NOMO-1 treated with DMSO at 0.1 percent for 48 hours (cell line): ENCODE measurements at regions not wholly inside any gene's neighbourhood (a gene's known extent, or its start where the extent isn't known, plus 50 kb on each side); places are given as distances from the start of the nearest gene placed in this dataset.

Experiments
- DNase-seq: peaks from one replicate; lab custom pipeline; 2025; ENCODE audit not compliant: unreplicated experiment; lab: John Stamatoyannopoulos, UW

DNA sequence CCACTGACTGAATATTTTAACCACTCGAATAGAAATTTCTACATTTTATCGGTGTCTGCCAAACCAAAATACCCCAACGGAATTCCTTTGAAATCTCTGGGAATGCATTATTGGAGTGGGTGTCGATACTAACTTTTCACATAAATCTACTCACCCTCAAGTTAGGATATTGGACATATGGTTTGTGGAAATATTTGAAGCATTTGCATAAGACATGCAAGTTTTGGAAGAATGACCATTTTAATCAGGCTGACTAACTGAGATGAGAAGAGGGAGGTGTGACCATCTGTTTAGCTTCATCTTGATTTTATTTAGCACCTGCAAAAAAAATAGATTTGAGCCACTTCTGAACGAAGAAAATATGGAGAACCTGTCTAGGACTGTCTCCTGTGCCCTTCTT is 61.2 kb downstream of the KLF6 start:
- DNase-seq = no peak

GRCh38 chr10:3720228-3721019 is 64.6 kb downstream of the KLF6 start:
- DNase-seq = peak; percentile 99

DNA sequence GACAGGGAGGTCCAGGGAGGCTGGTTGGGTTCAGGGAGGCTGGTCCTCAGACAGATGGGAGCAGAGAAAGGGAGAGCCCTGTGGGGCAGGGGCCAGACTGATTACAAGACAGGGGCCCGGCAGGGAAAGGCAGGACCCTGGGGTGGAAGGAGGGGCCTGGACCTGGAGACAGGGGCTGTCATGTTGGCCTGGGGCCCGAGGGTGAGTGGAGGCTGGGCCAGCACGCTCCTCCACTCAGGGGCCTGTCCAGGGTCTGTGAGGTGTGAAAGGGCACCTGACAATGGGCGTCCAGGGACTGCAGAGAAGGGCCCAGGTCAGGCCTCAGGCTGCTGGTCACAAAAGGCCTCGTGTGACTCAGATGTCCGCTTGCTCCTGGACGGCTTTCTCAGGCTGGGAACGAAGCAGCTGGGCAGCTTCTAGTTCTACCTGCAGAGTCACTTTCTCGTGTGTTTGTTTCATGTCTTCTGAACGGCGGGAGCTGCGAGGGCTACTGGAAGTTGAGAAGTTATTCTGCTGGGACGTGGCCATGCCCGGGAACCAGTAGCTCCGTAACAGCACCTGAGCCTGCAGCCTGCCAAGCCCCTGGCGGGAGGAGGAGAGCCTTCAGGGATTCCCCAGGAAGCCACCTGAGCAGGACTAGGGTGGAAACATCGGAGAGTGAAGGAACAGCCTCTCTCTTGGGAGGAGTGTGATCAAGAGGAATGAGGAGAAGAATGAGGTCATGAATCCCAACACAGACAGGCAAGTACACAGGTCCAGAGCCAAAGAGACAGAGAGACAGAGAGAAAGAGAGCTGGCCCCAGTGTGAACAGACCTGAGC is 65.8 kb downstream of the KLF6 start:
- DNase-seq = no peak

- no peak for DNase-seq
Measured at GRCh38 chr10:3716093-3716492, 68.9 kb downstream of the KLF6 start.

DNA sequence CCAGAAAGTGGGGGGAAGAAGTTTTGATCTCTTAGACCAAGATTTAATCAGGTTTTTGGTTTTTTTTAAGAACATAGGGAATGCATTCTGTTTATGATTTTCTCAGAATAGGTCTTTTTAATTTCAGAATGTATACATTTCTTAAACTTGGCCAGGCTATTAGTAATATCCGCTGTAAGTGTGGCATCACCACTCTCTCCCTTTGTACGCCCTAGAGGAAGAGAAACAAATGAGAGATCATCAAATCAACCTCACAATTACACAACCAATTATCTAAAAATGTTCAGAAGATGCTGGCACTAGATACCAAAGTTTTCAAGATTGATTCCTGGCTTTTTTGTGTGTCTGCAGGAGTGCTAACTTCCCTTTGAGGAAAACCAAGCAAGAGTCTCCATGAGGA is 70.0 kb downstream of the KLF6 start:
- DNase-seq = peak; percentile 73

- peak; percentile 42 for DNase-seq
Measured at GRCh38 chr10:3714531-3714930, 70.5 kb downstream of the KLF6 start.

DNA sequence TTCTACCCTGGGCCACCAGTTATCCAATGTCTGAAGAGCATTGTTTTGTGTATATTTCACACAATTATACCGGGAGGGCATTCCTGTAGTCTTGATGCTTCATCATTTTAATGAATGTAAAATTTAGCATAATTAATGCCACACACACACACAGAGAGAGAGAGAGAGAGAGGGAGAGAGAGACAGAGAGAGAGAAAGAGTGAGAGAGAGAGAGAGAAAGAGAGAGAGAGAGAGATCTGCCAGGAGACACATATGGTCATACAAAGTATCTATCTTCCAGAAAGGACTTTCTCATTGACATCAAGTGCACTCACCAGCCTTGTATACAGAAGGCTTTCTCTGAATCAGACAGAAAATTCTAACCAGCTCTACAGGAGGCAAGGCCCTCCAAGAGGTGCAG is 72.3 kb downstream of the KLF6 start:
- DNase-seq = no peak

GRCh38 chr10:3711918-3712317 is 73.1 kb downstream of the KLF6 start:
- DNase-seq = no peak

- DNase-seq = no peak
Measured at GRCh38 chr10:3710764-3711163, 74.2 kb downstream of the KLF6 start.

- DNase-seq = no peak
Measured at GRCh38 chr10:3709456-3710060, 75.5 kb downstream of the KLF6 start.

DNA sequence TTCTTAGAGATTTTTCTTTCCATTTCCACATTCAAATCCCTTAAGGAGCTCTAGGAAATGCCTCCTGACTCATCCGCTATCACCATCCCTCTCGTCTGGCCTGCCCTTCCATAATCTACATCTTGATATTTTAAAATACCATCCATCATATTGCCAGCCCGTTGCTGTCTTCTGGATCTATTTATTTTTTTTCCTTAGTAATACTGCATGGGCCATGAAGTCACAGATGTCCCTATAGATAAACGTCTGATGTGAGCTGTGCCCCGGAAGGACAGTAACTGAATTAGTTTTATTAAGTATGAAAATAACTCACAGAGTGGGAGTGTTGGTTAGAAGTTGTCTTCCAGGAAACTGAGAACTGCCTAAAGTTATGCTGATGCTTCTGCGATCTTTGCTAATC is 76.2 kb downstream of the KLF6 start:
- no peak for DNase-seq

- peak; percentile 34 for DNase-seq
Measured at GRCh38 chr10:3704565-3705325, 80.3 kb downstream of the KLF6 start.

DNA sequence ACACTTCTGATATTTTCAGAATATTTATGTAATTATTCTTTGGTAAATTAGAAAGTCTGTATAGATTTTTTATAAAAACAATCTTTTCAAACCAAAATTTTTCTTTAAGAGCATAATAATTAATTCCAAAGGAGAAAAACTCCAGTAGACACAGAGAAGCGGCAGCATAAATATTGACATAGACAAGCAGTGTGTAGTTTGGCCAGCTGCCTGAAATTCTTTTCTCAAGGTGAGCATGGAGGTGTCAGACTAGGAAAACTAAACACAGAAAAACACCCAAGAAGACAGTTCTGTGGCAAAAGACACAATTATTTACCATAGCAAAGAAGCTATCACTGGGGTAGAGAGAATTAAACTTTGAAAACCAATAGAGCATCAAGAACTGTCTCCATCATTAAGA is 82.4 kb downstream of the KLF6 start:
- DNase-seq = no peak

GRCh38 chr10:3702056-3702546 is 82.9 kb downstream of the KLF6 start:
- DNase-seq = no peak

GRCh38 chr10:3701491-3701890 is 83.5 kb downstream of the KLF6 start:
- no peak for DNase-seq

DNA sequence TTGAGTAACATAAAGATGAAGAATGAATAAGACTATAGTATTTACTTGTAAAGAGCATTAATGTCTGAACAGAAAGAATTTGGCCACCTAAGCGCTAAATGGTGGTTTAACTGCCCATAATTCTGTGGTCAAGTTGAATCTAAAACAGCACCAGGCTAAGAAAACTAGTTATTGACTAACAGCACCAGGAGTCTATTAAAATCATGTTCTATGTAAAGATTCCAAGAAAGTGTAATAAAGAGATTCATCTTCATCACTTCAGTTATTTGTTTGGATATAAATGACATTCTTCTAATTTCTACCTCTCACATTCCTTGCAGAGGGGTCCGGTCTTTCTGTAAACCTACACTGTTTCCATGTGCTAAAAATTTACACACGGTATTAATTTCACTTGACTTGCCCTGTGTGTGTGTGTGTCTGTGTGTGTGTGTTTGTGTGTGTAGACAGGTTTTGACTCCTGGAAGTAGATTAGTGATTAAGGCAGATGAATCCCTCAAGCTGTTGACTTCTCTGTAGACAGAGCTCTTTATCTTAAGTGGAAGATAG is 84.4 kb downstream of the KLF6 start:
- no peak for DNase-seq

DNA sequence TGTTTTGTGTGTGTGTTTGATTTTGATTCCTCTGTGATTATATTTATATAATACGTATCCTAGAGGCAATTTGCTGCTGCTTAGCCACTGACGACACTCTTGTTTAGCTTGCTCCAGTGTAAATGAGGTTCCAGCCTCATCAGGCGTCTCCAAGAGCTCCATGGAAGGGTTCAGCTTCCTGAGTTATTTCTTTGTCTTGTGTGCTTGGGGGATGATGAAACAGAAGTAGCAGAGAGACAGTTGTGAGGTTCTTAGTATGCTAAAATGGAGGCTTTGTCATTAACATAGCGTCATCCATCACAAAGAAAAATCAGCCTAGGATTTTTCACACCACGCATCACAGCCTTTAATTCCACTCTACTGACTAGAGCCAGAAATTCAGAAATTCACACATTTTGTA is 85.1 kb downstream of the KLF6 start:
- DNase-seq = no peak

DNA sequence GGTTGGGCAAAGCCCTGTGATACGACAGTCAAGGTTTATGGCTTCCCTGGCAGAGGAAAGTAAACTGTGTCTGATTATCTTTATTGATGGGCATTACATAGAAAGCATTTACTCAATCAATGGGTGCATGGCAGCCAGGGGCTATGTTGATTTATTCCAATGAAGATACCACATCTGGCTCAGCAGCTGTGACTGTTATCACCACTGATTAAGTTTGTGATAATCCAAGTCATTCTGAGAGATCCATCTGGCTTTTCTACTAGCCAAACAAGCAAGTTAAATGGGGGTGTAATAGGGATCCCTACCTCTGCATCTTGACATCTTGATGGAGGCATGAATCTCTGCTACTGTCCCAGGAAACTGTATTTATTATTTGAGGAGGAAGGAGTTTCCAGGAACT is 86.7 kb downstream of the KLF6 start:
- no peak for DNase-seq

DNA sequence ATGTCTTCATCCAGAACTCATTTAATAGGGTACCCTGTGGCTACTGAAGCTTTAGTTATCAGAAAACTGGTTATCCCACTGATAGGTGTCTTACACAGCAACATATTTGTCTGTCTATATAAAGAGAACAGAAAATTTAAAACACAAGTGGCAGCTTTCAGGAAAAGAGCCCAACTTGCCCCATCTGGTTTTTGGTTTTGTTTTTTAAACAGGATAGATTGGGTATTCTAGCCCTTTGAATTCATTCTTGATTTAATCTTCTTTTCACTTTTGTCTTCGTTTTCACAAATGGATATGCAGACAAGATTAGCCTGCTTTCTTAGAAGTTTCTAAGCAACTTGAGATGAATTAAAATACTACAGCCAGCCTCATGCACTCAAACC is 91.3 kb downstream of the KLF6 start:
- DNase-seq = no peak

GRCh38 chr10:3693022-3693697 is 91.8 kb downstream of the KLF6 start:
- DNase-seq = no peak
